C4-2B (cell line): ENCODE measurements at regions not wholly inside any gene's neighbourhood (a gene's known extent, or its start where the extent isn't known, plus 50 kb on each side); places are given as distances from the start of the nearest gene placed in this dataset.
"Not testable (repeated sequence)": the region's sequence is repeated elsewhere in the genome, so short reads cannot be mapped to it uniquely, and the experiment has no call there.

Experiments used
- CTCF ChIP-seq: fragments of 450-650 bp; conservative IDR thresholded peaks from 2 replicates; pipeline ENCODE4 v1.5.1; 2017; ENCODE audit warnings: mild to moderate bottlenecking
- ZFX ChIP-seq: fragments of 450-650 bp; IDR thresholded peaks from 2 replicates; pipeline ENCODE4 v1.6.1; 2017

GRCh38 chr14:19242529-19242928, 191.6 kb downstream of the POTEG start:
- not testable (repeated sequence) for TF ChIP-seq CTCF, ZFX
